GM18508 (cell line): ENCODE measurements at regions not wholly inside any gene's neighbourhood (a gene's known extent, or its start where the extent isn't known, plus 50 kb on each side); places are given as distances from the start of the nearest gene placed in this dataset.
A peak's percentile ranks its signal among the peaks of the same experiment; 100 is the strongest.

Source experiments
- ATAC-seq: cut with Tn5 transposase; IDR thresholded peaks from one replicate; pipeline ENCODE4 v1.9.1; 2021; ENCODE audit warnings: moderate number of reproducible peaks; ENCODE audit not compliant: insufficient read depth, unreplicated experiment

GRCh38 chr15:95843241-95843910 lies 487.1 kb upstream of the NR2F2 start:
- no peak for ATAC-seq

GRCh38 chr15:95845862-95846515 lies 484.5 kb upstream of the NR2F2 start:
- no peak for ATAC-seq

GRCh38 chr15:95848126-95848525 lies 482.4 kb upstream of the NR2F2 start:
- no peak for ATAC-seq

GRCh38 chr15:95850837-95851236 lies 479.7 kb upstream of the NR2F2 start:
- ATAC-seq, result no peak

GRCh38 chr15:95853350-95853749 lies 477.1 kb upstream of the NR2F2 start:
- no peak for ATAC-seq

GRCh38 chr15:95857124-95857757 lies 473.3 kb upstream of the NR2F2 start:
- ATAC-seq, result no peak

- no peak for ATAC-seq
Measured at GRCh38 chr15:95857758-95858157, 472.7 kb upstream of the NR2F2 start.

- no peak for ATAC-seq
Measured at GRCh38 chr15:95860406-95860805, 470.1 kb upstream of the NR2F2 start.

GRCh38 chr15:95864467-95864886 lies 466.0 kb upstream of the NR2F2 start:
- ATAC-seq, result peak; percentile 54

- no peak for ATAC-seq
Measured at GRCh38 chr15:95865330-95865739, 465.2 kb upstream of the NR2F2 start.

- ATAC-seq, result no peak
Measured at GRCh38 chr15:95866711-95867440, 463.6 kb upstream of the NR2F2 start.

- ATAC-seq, result no peak
Measured at GRCh38 chr15:95868450-95868849, 462.1 kb upstream of the NR2F2 start.

GRCh38 chr15:95868970-95869369 lies 461.5 kb upstream of the NR2F2 start:
- ATAC-seq, result no peak

- ATAC-seq, result no peak
Measured at GRCh38 chr15:95869920-95870319, 460.6 kb upstream of the NR2F2 start.

- ATAC-seq, result no peak
Measured at GRCh38 chr15:95872366-95872771, 458.1 kb upstream of the NR2F2 start.

- ATAC-seq, result no peak
Measured at GRCh38 chr15:95874637-95875036, 455.9 kb upstream of the NR2F2 start.

GRCh38 chr15:95875121-95875643 lies 455.3 kb upstream of the NR2F2 start:
- no peak for ATAC-seq

- no peak for ATAC-seq
Measured at GRCh38 chr15:95880031-95880570, 450.4 kb upstream of the NR2F2 start.

- ATAC-seq, result no peak
Measured at GRCh38 chr15:95880630-95881029, 449.9 kb upstream of the NR2F2 start.

- ATAC-seq, result no peak
Measured at GRCh38 chr15:95883064-95883463, 447.4 kb upstream of the NR2F2 start.
